ENCODE measurements at regions not wholly inside any gene's neighbourhood (a gene's known extent, or its start where the extent isn't known, plus 50 kb on each side); places are given as distances from the start of the nearest gene placed in this dataset.
"Not testable (repeated sequence)": the region's sequence is repeated elsewhere in the genome, so short reads cannot be mapped to it uniquely, and the experiment has no call there.

DNA sequence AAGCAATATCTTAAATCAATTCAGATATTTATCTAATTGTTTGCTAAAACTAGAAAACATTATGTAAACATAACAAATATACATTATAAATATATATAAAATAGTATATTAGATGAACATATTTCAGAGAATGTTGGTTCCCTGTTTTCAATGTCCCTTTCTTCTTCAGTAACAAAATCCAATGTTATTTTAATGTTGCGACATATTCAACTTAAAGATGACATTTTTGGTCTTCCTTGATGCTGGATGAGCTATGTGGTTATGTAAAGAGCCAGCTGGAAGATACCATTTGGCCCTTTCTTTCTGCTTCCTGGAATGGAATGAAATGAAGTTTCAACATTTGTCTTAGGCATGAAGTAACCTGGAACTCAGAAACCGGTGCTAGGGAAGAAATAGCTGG, 668.1 kb upstream of the CDH6 start:
- no peak overlapping the region for H3K27ac ChIP-seq (ENCODE audit: low read length)
- H3K9me3 ChIP-seq (ENCODE audit: control insufficient read depth, insufficient read depth, low read length) = no peaks in the 10 kb centered on the region
- H3K4me1 ChIP-seq (ENCODE audit: control insufficient read depth, insufficient read depth, low read length) = no peaks in the 10 kb centered on the region
- WGBS (ENCODE audit: insufficient coverage, insufficient read length) = no CpG with 5 or more reads among the region's 2 CpGs
- H3K36me3 ChIP-seq (ENCODE audit: control insufficient read depth, insufficient read depth, low read length) = no peaks in the 10 kb centered on the region
- H3K27me3 ChIP-seq (ENCODE audit: control insufficient read depth, insufficient read depth, low read length) = no peaks in the 10 kb centered on the region
- DNase-seq (ENCODE audit: low read depth, low spot score) = no peak
- H3K4me3 ChIP-seq (ENCODE audit: low read length) = no peak overlapping the region

DNA sequence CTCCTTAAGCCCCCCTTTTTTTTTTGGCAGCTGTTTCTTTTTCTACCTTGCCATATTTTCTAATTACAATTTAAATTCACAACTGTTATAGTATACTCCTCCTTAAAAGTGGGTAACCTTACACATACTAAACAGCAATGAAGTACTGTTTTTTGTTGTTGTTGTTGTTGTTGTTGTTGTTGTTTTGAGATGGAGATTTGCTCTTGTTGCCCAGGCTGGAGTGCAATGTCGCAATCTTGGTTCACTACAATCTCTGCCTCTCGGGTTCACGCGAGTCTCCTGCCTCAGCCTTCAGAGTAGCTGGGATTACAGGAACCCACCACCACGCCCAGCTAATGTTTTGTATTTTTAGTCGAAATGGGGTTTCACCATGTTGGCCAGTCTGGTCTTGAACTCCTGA, 669.1 kb upstream of the CDH6 start:
- Histone ChIP-seq H3K9me3 (ENCODE audit: control insufficient read depth, insufficient read depth, low read length) (no peaks in the 10 kb centered on the region), H3K4me3 (ENCODE audit: low read length) (no peak overlapping the region), H3K36me3 (ENCODE audit: control insufficient read depth, insufficient read depth, low read length) (no peaks in the 10 kb centered on the region), H3K27me3 (ENCODE audit: control insufficient read depth, insufficient read depth, low read length) (no peaks in the 10 kb centered on the region), H3K4me1 (ENCODE audit: control insufficient read depth, insufficient read depth, low read length) (no peaks in the 10 kb centered on the region), H3K27ac (ENCODE audit: low read length) (no peak overlapping the region)
- DNase-seq (ENCODE audit: low read depth, low spot score) = no peak
- WGBS (ENCODE audit: insufficient coverage, insufficient read length) = no CpG with 5 or more reads among the region's 6 CpGs

DNA sequence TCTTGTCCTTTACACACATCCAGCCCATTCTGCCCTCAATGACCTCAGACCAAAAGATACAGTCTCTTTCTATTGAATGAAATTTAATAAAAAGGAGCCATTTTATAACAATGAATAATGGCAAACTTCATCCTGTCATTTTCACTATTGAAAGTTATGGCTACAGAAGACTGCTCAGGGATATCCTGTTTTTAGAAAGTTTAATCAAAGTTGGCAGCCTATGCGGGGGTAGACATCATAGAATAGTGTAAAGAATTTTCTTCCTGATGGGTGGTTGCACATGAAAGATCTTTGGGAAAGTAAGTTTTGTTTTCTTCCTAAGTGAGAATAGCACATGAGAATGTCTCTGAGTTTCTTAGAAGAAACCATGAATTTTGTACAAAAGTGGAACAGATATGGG, 670.4 kb upstream of the CDH6 start:
- no peak overlapping the region for H3K27ac ChIP-seq (ENCODE audit: low read length)
- no peaks in the 10 kb centered on the region for H3K9me3 ChIP-seq (ENCODE audit: control insufficient read depth, insufficient read depth, low read length)
- no peak overlapping the region for H3K4me3 ChIP-seq (ENCODE audit: low read length)
- no peaks in the 10 kb centered on the region for H3K4me1 ChIP-seq (ENCODE audit: control insufficient read depth, insufficient read depth, low read length)
- no peaks in the 10 kb centered on the region for H3K27me3 ChIP-seq (ENCODE audit: control insufficient read depth, insufficient read depth, low read length)
- whole genome bisulfite sequencing (ENCODE audit: insufficient coverage, insufficient read length) = no CpG with 5 or more reads among the region's 1 CpG
- H3K36me3 ChIP-seq (ENCODE audit: control insufficient read depth, insufficient read depth, low read length) = no peaks in the 10 kb centered on the region
- DNase-seq (ENCODE audit: low read depth, low spot score) = no peak

DNA sequence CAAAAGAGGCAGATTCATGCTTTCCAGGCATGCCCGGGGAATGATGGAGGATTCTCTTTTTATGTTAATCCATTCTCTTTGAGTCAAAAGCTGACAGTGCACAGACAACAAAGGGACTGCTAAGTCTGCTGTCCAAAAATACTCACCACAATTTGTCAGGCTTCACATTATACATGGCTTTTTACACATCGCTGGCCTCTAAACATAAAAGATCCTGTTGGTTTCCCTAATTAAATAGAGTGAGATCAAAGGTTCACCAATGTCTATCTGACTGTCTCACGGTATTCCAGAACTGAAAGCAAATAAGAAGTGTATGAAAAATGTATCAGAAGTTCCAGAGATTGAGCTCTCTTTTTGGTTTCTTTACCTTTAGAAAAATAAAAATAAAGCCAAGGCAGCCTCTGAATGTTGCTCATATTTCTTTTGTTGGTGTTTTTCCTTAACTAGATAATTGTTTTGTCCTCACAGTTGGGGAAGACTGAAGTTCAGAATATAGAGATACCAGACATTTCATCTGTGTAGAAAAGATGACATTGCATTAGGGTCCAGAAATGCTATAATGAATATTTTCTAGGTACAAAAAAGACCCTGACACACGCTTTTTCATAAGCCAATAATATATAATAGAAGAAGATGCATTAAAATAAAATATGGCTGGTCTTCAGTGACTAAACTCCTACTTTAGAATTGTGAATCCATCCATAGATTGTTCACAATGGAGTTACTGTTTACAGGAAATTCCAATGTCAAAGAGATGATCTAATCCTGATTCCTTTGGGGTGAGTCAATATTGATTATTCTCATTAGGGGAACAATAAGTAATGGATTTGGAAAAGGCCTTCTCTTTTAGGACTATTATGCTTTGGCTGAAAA, 688.2 kb upstream of the CDH6 start:
- Histone ChIP-seq H3K4me3 (ENCODE audit: low read length) (no peak overlapping the region), H3K36me3 (ENCODE audit: control insufficient read depth, insufficient read depth, low read length) (no peaks in the 10 kb centered on the region), H3K27me3 (ENCODE audit: control insufficient read depth, insufficient read depth, low read length) (no peaks in the 10 kb centered on the region), H3K4me1 (ENCODE audit: control insufficient read depth, insufficient read depth, low read length) (no peaks in the 10 kb centered on the region), H3K27ac (ENCODE audit: low read length) (no peak overlapping the region), H3K9me3 (ENCODE audit: control insufficient read depth, insufficient read depth, low read length) (no peaks in the 10 kb centered on the region)
- WGBS (ENCODE audit: insufficient coverage, insufficient read length) = no CpG with 5 or more reads among the region's 4 CpGs
- no peak for DNase-seq (ENCODE audit: low read depth, low spot score)

DNA sequence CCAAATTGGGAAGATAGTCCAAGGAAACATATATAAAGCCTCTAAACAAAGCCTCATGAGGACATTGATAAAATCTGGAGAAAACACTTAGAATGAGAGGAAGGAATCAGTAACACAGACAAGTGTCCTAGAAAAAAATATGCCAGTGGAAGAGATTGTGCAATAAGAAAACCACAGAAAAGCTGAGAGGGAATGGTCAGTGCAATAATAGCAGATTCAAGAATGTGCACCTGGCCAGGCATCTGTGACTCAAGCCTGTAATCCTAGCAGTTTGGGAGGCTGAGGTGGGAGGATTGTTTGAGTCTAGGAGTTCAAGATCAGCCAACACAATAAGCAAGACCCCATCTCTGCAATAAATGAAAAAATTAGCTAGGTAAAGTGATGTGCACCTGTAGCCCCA, 691.2 kb upstream of the CDH6 start:
- 0 out of 2 replicates have a peak, but pooled peaks cover 2% of the 10 kb centered on the region for H3K4me1 ChIP-seq (ENCODE audit: control insufficient read depth, insufficient read depth, low read length)
- no peaks in the 10 kb centered on the region for H3K36me3 ChIP-seq (ENCODE audit: control insufficient read depth, insufficient read depth, low read length)
- H3K27ac ChIP-seq (ENCODE audit: low read length) = no peak overlapping the region
- no peaks in the 10 kb centered on the region for H3K27me3 ChIP-seq (ENCODE audit: control insufficient read depth, insufficient read depth, low read length)
- no peak overlapping the region for H3K4me3 ChIP-seq (ENCODE audit: low read length)
- DNase-seq (ENCODE audit: low read depth, low spot score) = no peak
- H3K9me3 ChIP-seq (ENCODE audit: control insufficient read depth, insufficient read depth, low read length) = no peaks in the 10 kb centered on the region

DNA sequence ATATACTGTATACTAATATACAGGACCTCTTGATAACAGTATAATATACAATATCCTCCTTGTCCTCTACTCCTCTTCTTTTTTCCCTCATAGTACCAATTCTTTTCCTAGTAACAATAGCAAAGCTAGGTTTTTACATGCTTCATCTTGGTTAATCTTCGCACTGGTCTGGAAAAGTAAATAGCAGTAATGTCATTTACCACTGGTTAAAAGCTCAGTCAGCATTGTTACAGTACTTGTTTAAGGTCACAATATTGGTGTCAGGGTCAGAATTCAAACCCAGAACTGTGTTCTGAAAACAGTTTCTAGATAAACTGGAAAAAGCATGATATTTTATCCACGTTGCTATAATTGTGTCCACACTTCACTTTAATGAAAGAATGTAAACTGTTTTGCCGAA, 692.4 kb upstream of the CDH6 start:
- 0 out of 2 replicates have a peak, but pooled peaks cover 2% of the 10 kb centered on the region for H3K4me1 ChIP-seq (ENCODE audit: control insufficient read depth, insufficient read depth, low read length)
- no peak overlapping the region for H3K27ac ChIP-seq (ENCODE audit: low read length)
- H3K9me3 ChIP-seq (ENCODE audit: control insufficient read depth, insufficient read depth, low read length) = no peaks in the 10 kb centered on the region
- no peaks in the 10 kb centered on the region for H3K27me3 ChIP-seq (ENCODE audit: control insufficient read depth, insufficient read depth, low read length)
- no peak for DNase-seq (ENCODE audit: low read depth, low spot score)
- H3K36me3 ChIP-seq (ENCODE audit: control insufficient read depth, insufficient read depth, low read length) = no peaks in the 10 kb centered on the region
- no peak overlapping the region for H3K4me3 ChIP-seq (ENCODE audit: low read length)
- no CpG with 5 or more reads among the region's 3 CpGs for WGBS (ENCODE audit: insufficient coverage, insufficient read length)

DNA sequence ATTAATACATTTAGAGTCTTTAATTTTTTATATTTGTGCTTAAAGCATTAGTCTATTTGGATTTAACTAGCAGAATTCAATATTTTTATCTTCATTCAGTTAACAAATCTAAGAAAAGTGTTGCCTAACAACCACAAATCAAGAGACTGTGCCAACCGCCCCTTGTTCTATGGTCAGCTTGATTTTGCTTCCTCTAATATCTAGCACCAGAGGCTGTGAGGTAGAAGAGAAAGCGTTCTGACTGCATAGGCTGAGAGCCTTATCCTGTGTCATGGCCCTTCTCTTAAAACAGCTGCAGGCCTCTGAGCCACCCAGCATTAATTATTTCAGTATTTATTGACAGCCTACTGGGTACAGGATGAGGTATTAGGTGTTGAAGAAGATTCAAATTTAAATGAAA, 693.0 kb upstream of the CDH6 start:
- DNase-seq (ENCODE audit: low read depth, low spot score) = no peak
- H3K4me3 ChIP-seq (ENCODE audit: low read length) = no peak overlapping the region
- no peak overlapping the region for H3K27ac ChIP-seq (ENCODE audit: low read length)
- no peaks in the 10 kb centered on the region for H3K9me3 ChIP-seq (ENCODE audit: control insufficient read depth, insufficient read depth, low read length)
- H3K36me3 ChIP-seq (ENCODE audit: control insufficient read depth, insufficient read depth, low read length) = no peaks in the 10 kb centered on the region
- no CpG with 5 or more reads among the region's 2 CpGs for WGBS (ENCODE audit: insufficient coverage, insufficient read length)
- no peaks in the 10 kb centered on the region for H3K27me3 ChIP-seq (ENCODE audit: control insufficient read depth, insufficient read depth, low read length)
- H3K4me1 ChIP-seq (ENCODE audit: control insufficient read depth, insufficient read depth, low read length) = 0 out of 2 replicates have a peak, but pooled peaks cover 2% of the 10 kb centered on the region

DNA sequence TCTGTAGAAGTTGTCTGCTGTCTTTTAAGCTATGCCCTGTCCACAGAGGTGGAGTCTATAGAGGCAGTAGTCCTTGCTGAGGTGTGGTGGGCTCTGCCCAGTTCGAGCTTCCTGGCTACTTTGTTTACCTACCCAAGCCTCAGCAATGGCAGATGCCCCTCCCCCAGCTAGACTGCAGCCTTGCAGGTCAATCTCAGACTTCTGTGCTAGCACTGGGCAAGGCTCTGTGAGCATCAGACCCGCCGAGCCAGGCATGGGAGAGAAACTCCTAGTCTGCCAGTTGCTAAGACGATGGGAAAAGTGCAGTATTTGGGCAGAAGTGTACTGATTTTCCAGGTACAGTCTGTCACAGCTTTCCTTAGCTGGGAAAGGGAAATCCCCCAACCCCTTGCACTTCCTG, 694.1 kb upstream of the CDH6 start:
- Histone ChIP-seq H3K4me1 (ENCODE audit: control insufficient read depth, insufficient read depth, low read length) (0 out of 2 replicates have a peak, but pooled peaks cover 2% of the 10 kb centered on the region), H3K9me3 (ENCODE audit: control insufficient read depth, insufficient read depth, low read length) (no peaks in the 10 kb centered on the region), H3K4me3 (ENCODE audit: low read length) (no peak overlapping the region), H3K36me3 (ENCODE audit: control insufficient read depth, insufficient read depth, low read length) (no peaks in the 10 kb centered on the region), H3K27me3 (ENCODE audit: control insufficient read depth, insufficient read depth, low read length) (no peaks in the 10 kb centered on the region), H3K27ac (ENCODE audit: low read length) (no peak overlapping the region)
- DNase-seq (ENCODE audit: low read depth, low spot score) = no peak
- no CpG with 5 or more reads among the region's 4 CpGs for WGBS (ENCODE audit: insufficient coverage, insufficient read length)

DNA sequence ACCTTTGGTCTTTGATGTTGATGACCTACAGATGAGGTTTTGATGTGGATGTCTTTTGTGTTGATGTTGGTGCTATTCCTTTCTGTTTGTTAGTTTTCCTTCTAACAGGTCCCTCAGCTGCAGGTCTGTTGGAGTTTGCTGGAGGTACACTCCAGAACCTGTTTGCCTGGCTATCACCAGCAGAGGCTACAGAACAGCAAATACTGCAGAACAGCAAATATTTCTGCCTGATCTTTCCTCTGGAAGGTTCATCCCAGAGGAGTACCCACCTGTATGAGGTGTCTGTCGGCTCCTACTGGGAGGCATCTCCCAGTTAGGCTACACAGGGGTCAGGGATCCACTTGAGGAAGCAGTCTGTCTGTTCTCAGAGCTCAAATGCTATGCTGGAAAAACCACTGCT, 694.5 kb upstream of the CDH6 start:
- no CpG with 5 or more reads among the region's 1 CpG for WGBS (ENCODE audit: insufficient coverage, insufficient read length)
- H3K27ac ChIP-seq (ENCODE audit: low read length) = no peak overlapping the region
- 0 out of 2 replicates have a peak, but pooled peaks cover 2% of the 10 kb centered on the region for H3K4me1 ChIP-seq (ENCODE audit: control insufficient read depth, insufficient read depth, low read length)
- no peaks in the 10 kb centered on the region for H3K27me3 ChIP-seq (ENCODE audit: control insufficient read depth, insufficient read depth, low read length)
- H3K4me3 ChIP-seq (ENCODE audit: low read length) = no peak overlapping the region
- no peak for DNase-seq (ENCODE audit: low read depth, low spot score)
- no peaks in the 10 kb centered on the region for H3K36me3 ChIP-seq (ENCODE audit: control insufficient read depth, insufficient read depth, low read length)
- H3K9me3 ChIP-seq (ENCODE audit: control insufficient read depth, insufficient read depth, low read length) = no peaks in the 10 kb centered on the region

DNA sequence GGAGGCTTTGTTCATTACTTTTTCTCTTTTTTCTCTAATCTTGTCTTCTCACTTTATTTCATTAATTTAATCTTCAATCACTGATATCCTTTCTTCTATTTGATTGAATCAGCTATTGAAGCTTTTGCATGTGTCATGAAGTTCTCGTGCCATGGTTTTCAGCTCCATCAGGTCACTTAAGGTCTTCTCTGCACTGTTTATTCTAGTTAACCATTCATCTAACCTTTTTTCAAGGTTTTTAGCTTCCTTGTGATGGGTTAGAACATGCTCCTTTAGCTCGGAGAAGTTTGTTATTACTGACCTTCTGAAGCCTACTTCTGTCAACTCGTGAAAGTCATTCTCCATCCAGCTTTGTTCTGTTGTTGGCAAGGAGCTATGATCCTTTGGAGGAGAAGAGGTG, 695.0 kb upstream of the CDH6 start:
- not testable (repeated sequence) for H3K27me3 ChIP-seq (ENCODE audit: control insufficient read depth, insufficient read depth, low read length); H3K4me1 ChIP-seq (ENCODE audit: control insufficient read depth, insufficient read depth, low read length); H3K27ac ChIP-seq (ENCODE audit: low read length); DNase-seq (ENCODE audit: low read depth, low spot score); H3K9me3 ChIP-seq (ENCODE audit: control insufficient read depth, insufficient read depth, low read length); H3K4me3 ChIP-seq (ENCODE audit: low read length); H3K36me3 ChIP-seq (ENCODE audit: control insufficient read depth, insufficient read depth, low read length)
- no CpG with 5 or more reads among the region's 3 CpGs for WGBS (ENCODE audit: insufficient coverage, insufficient read length)

DNA sequence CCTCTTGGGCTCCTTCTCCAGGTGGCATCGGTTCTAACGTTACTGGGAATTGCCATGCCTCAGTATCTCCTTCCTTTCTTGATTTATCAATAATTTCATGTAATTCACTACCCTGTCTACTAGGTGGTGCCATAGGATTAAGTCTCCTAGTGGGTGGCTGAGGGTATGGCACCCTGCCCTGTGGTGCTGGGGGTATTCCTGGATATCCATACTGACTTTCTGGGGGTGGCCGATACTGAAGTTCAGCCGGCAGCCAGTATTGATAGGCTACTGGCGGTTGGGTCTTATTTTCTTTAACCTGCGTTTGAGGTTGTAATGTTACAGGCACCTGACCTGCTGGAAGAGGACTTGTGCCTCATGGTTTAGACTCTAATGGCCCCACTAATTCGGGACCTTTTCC, 699.4 kb upstream of the CDH6 start:
- H3K4me3 ChIP-seq (ENCODE audit: low read length); H3K9me3 ChIP-seq (ENCODE audit: control insufficient read depth, insufficient read depth, low read length); H3K27me3 ChIP-seq (ENCODE audit: control insufficient read depth, insufficient read depth, low read length); H3K27ac ChIP-seq (ENCODE audit: low read length); DNase-seq (ENCODE audit: low read depth, low spot score); H3K4me1 ChIP-seq (ENCODE audit: control insufficient read depth, insufficient read depth, low read length); H3K36me3 ChIP-seq (ENCODE audit: control insufficient read depth, insufficient read depth, low read length): not testable (repeated sequence)
- no CpG with 5 or more reads among the region's 7 CpGs for WGBS (ENCODE audit: insufficient coverage, insufficient read length)

All from iPS DF 6.9 (cell line).